Esophagus squamous epithelium (tissue), 5 donors: ENCODE measurements at regions not wholly inside any gene's neighbourhood (a gene's known extent, or its start where the extent isn't known, plus 50 kb on each side); places are given as distances from the start of the nearest gene placed in this dataset.

Experiments used
- DNase-seq: peaks from one replicate; lab custom pipeline; 2025; lab: John Stamatoyannopoulos, UW
- H3K27ac ChIP-seq, 4 donors: fragments of 200-600 bp; sonication (generic); one replicate each; pipeline ENCODE4 v1.5.1; 2016 to 2019; ENCODE audit warnings: mild to moderate bottlenecking in 1 of 4
- H3K27me3 ChIP-seq, 4 donors: fragments of 200-600 bp; sonication (generic); 1 replicate in 3 of 4; 2 replicates in 1 of 4; pipeline versions ENCODE4 v1.5.1 to v1.6.0; 2017 to 2021; ENCODE audit warnings: antibody characterized with exemption in 1 of 4
- H3K36me3 ChIP-seq, 3 donors: fragments of 200-600 bp; sonication (generic); one replicate each; pipeline ENCODE4 v1.5.1; 2016 to 2019
- H3K4me1 ChIP-seq, 3 donors: fragments of 200-600 bp; sonication (generic); one replicate each; pipeline ENCODE4 v1.5.1; 2017 to 2019
- H3K4me3 ChIP-seq, 4 donors: fragments of 200-600 bp; sonication (generic); 1 replicate in 3 of 4; 2 replicates in 1 of 4; pipeline ENCODE4 v1.5.1; 2016 to 2019; ENCODE audit warnings: mild to moderate bottlenecking in 2 of 4, moderate library complexity in 1 of 4
- H3K9me3 ChIP-seq, 3 donors: fragments of 200-600 bp; sonication (generic); one replicate each; pipeline ENCODE4 v1.5.1; 2016 to 2019
- POLR2A ChIP-seq, 4 donors: fragments of 450-650 bp; IDR thresholded peaks; one replicate each; pipeline ENCODE4 v1.6.1; 2017; ENCODE audit warnings: antibody characterized with exemption in 4 of 4, mild to moderate bottlenecking in 4 of 4, moderate library complexity in 3 of 4
- WGBS, 2 donors: methylation state at CpG; one replicate each; pipeline ENCODE4 v1.1.5; 2018; 5-methylcytosine and 5-hydroxymethylcytosine counted together
- intact Hi-C: fragments of 100-400 bp; cut with DNase I; formaldehyde crosslinking; loops from one replicate; pipeline ENCODE4 v1.15.0; 2022
- TF ChIP-seq, protein P1 (sequence below), 6 experiments: fragments of 450-650 bp in 4 of 6; fragments of 200-600 bp in 2 of 6; sonication (generic) in 2 of 6; IDR thresholded peaks; one replicate each; pipeline ENCODE4 v1.5.1; 2016 to 2019; ENCODE audit warnings: antibody characterized with exemption in 6 of 6, mild to moderate bottlenecking in 4 of 6, moderate library complexity in 4 of 6
- donor health status: DM: yes; HTN: yes; CAD: no.

DNA sequence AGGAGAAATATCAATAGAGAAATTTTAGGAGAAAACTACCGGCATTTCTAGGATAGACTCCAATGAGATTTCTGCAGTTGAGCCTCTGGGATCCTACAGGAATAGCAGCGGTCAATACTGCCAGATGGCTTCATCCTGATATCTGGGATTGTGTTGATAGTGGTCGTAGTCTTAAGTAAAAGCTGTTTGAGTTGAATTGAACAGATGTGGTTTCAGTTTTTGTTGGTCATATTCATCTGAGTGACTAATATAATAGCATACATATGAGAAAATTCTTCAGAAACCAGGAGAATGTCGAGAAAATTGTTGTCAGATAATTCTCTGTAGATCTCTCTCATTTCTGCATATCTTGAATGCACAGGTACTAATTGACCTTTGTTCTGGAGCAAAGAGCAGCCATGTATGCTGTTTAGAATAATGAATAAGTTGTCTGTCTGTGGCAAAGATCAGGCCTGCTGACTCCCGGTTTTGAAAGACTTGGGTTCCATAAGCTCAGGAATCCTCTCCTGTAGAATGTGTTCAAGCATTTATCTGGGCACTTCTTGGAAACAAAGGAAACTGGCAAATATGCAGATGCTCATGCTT is 288.1 kb downstream of the TMX3 start:
- Histone ChIP-seq H3K27ac (no peak overlapping the region), H3K36me3 (no peaks in the 10 kb centered on the region), H3K9me3 (peaks cover 0 to 5% (median 0%) of the 10 kb centered on the region in 3 donors), H3K4me1 (peaks cover 0 to 24% (median 16%) of the 10 kb centered on the region in 3 donors), H3K4me3 (no peak overlapping the region), H3K27me3 (no peaks in the 10 kb centered on the region)
- TF ChIP-seq, protein P1, sequence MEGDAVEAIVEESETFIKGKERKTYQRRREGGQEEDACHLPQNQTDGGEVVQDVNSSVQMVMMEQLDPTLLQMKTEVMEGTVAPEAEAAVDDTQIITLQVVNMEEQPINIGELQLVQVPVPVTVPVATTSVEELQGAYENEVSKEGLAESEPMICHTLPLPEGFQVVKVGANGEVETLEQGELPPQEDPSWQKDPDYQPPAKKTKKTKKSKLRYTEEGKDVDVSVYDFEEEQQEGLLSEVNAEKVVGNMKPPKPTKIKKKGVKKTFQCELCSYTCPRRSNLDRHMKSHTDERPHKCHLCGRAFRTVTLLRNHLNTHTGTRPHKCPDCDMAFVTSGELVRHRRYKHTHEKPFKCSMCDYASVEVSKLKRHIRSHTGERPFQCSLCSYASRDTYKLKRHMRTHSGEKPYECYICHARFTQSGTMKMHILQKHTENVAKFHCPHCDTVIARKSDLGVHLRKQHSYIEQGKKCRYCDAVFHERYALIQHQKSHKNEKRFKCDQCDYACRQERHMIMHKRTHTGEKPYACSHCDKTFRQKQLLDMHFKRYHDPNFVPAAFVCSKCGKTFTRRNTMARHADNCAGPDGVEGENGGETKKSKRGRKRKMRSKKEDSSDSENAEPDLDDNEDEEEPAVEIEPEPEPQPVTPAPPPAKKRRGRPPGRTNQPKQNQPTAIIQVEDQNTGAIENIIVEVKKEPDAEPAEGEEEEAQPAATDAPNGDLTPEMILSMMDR (IDR thresholded peaks at IDR 0.05) = no peak
- TF ChIP-seq POLR2A (IDR thresholded peaks at IDR 0.05) = no peak
- DNase-seq = no peak
- intact Hi-C loops = no loop called here
- WGBS, 2 donors = 69 to 85% methylated on average over 5 of the region's 5 CpGs

DNA sequence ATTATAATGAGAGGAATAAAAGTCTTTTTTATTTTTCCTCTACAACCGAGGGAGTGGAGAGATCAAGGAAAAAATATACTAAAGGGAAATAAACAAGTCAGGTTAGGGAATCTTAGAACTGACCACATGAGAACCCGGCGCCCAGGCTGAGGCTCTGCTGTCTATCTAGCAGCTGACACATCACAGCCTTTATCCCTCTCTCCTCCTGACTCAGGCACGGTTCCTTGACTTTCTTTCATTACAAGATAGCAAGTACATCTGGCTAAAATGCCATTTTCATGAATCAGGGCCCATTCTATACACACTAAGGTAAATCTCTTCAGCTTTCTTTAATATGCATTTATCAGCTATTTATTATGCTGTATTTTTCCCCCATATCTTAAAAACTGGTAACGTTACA is 296.0 kb downstream of the TMX3 start:
- Histone ChIP-seq H3K27ac (no peak overlapping the region), H3K4me3 (no peak overlapping the region), H3K9me3 (peaks cover 0 to 5% (median 0%) of the 10 kb centered on the region in 3 donors), H3K36me3 (no peaks in the 10 kb centered on the region), H3K4me1 (peaks cover 0 to 7% (median 0%) of the 10 kb centered on the region in 3 donors), H3K27me3 (no peaks in the 10 kb centered on the region)
- TF ChIP-seq, protein P1 (IDR thresholded peaks at IDR 0.05) = no peak
- TF ChIP-seq POLR2A (IDR thresholded peaks at IDR 0.05) = no peak
- 64 to 74% methylated on average over 5 of the region's 5 CpGs for WGBS, 2 donors
- no peak for DNase-seq
- intact Hi-C loops = no loop called here

DNA sequence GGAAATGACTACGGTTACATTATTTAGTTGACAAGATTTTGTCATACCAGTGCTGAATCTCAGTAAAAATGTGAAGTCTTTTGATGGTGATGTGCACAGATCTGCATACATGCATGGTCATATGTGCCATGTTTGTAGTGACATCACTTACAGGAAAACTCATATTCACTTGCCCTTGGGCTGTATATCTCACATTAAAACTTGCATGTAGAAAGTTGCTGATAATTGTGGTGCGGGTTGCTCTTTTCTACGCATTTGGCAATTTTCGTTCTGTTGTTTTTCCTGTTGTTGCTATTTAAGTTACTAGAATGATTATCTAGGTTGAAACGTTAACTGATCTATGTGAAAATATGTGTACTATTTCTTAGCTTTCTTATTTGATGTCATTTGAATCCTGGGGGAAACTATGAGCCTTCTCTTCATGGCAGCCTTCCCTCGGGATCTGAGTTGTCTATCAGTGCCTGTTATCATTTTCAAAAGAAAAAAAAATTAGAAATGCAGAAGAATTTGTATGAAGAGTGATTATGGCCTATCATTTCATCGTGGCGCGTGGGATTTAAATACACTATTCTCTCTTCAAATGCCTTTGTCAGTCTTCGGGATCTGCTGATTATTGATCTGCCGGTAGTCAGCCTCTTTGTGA is 296.6 kb downstream of the TMX3 start:
- Histone ChIP-seq H3K9me3 (peaks cover 0 to 5% (median 0%) of the 10 kb centered on the region in 3 donors), H3K36me3 (no peaks in the 10 kb centered on the region), H3K27me3 (no peaks in the 10 kb centered on the region), H3K4me1 (peaks cover 0 to 7% (median 0%) of the 10 kb centered on the region in 3 donors), H3K27ac (no peak overlapping the region), H3K4me3 (no peak overlapping the region)
- no peak for DNase-seq
- TF ChIP-seq, protein P1 (IDR thresholded peaks at IDR 0.05) = no peak
- TF ChIP-seq POLR2A (IDR thresholded peaks at IDR 0.05) = no peak
- 79 to 82% methylated on average over 11 of the region's 11 CpGs for WGBS, 2 donors
- intact Hi-C loops = no loop called here

DNA sequence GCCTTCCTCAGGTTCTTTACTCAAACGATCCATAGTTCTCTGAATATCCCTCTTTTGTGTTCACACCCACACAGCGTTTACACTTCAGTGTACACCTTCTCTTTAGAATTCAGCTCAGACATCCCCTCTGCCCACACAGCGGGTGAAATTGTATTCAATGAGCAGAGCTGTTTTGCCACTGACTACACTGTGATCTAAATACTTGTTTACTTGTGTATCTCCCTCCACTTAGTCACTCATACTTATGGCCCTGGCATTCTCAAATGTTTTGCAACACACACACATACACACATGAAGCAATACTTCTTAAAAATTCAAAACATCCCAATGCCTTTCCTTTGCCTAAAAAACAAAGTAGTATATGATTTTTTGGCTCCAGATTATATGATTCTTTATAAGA is 297.1 kb downstream of the TMX3 start:
- Histone ChIP-seq H3K27me3 (no peaks in the 10 kb centered on the region), H3K27ac (no peak overlapping the region), H3K4me1 (peaks cover 0 to 7% (median 0%) of the 10 kb centered on the region in 3 donors), H3K9me3 (peaks cover 0 to 5% (median 0%) of the 10 kb centered on the region in 3 donors), H3K4me3 (no peak overlapping the region), H3K36me3 (no peaks in the 10 kb centered on the region)
- 39 to 47% methylated on average over 3 of the region's 3 CpGs for WGBS, 2 donors
- intact Hi-C loops = no loop called here
- no peak for DNase-seq
- TF ChIP-seq, protein P1 (IDR thresholded peaks at IDR 0.05) = no peak
- no peak for TF ChIP-seq POLR2A (IDR thresholded peaks at IDR 0.05)

DNA sequence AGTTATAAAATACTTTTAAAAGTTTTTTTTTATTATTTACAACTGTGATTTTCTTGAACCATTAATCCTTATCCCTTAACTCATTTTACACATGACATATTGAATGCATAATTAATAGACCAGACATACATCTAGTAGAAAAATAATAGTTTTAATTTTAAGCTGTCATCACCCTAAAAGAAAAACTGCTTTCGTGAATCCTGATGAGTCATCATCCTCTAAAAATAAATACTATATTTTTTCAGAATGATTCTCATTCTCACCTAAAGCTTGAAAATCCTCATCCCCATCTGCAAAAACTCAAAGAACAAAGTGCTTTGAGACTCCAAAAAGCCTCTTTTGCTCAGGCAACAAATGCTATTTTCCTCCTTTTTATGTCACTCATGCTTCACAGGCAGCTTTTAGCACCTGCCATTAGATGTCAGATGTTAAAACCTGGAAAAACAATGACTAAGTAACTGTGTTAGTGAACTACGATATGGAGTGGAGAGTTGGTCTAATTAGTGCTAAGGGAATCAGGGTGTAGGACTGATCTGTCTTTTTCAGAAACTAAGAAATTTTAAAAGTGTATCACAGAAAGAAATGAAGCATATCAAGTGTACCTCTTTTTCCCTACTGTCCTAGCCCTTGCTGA is 297.6 kb downstream of the TMX3 start:
- no peak for DNase-seq
- no peak overlapping the region for H3K27ac ChIP-seq
- H3K9me3 ChIP-seq = peaks cover 0 to 4% (median 0%) of the 10 kb centered on the region in 3 donors
- no peak overlapping the region for H3K4me3 ChIP-seq
- H3K27me3 ChIP-seq = no peaks in the 10 kb centered on the region
- TF ChIP-seq POLR2A (IDR thresholded peaks at IDR 0.05) = no peak
- TF ChIP-seq, protein P1 (IDR thresholded peaks at IDR 0.05) = no peak
- peaks cover 0 to 7% (median 0%) of the 10 kb centered on the region in 3 donors for H3K4me1 ChIP-seq
- 6 to 9% methylated on average over 2 of the region's 2 CpGs for WGBS, 2 donors
- intact Hi-C loops = no loop called here
- H3K36me3 ChIP-seq = no peaks in the 10 kb centered on the region
